Neural progenitor cell (in vitro differentiated cells): ENCODE measurements at regions not wholly inside any gene's neighbourhood (a gene's known extent, or its start where the extent isn't known, plus 50 kb on each side); places are given as distances from the start of the nearest gene placed in this dataset.

ENCODE experiments used
- DNase-seq: peaks from one replicate; pipeline ENCODE4 v3.0.0-alpha.2; 2016; ENCODE audit warnings: low spot score
- H2AFZ ChIP-seq: fragments of 200-600 bp; sonication (generic); replicated peaks from 2 replicates; pipeline ENCODE4 v1.6.1; 2016; ENCODE audit warnings: antibody characterized with exemption
- H3F3A ChIP-seq: fragments of 200-600 bp; sonication (generic); 2 replicates; pipeline ENCODE4 v1.6.1; 2016; ENCODE audit warnings: antibody characterized with exemption, low read depth
- H3K27ac ChIP-seq: fragments of 200-600 bp; sonication (generic); 2 replicates; pipeline ENCODE4 v1.5.1; 2016; ENCODE audit warnings: mild to moderate bottlenecking
- H3K27me3 ChIP-seq: fragments of 200-600 bp; sonication (generic); 2 replicates; pipeline ENCODE4 v1.6.1; 2016; ENCODE audit warnings: mild to moderate bottlenecking, moderate library complexity
- H3K36me3 ChIP-seq: fragments of 200-600 bp; sonication (generic); 2 replicates; pipeline ENCODE4 v1.5.1; 2016
- H3K4me1 ChIP-seq: fragments of 200-600 bp; sonication (generic); 2 replicates; pipeline ENCODE4 v1.6.1; 2016; ENCODE audit warnings: mixed run types
- H3K4me2 ChIP-seq: fragments of 200-600 bp; sonication (generic); 2 replicates; pipeline ENCODE4 v1.6.1; 2016
- H3K4me3 ChIP-seq: fragments of 200-600 bp; sonication (generic); 2 replicates; pipeline ENCODE4 v1.5.1; 2016
- H3K79me2 ChIP-seq: fragments of 200-600 bp; sonication (generic); 2 replicates; pipeline ENCODE4 v1.6.1; 2016; ENCODE audit warnings: low read depth
- H3K9ac ChIP-seq: fragments of 200-600 bp; sonication (generic); 2 replicates; pipeline ENCODE4 v1.6.1; 2016
- H3K9me3 ChIP-seq: fragments of 200-600 bp; sonication (generic); 2 replicates; pipeline ENCODE4 v1.5.1; 2016; ENCODE audit warnings: low read depth
- H4K20me1 ChIP-seq: fragments of 200-600 bp; sonication (generic); 2 replicates; pipeline ENCODE4 v1.6.1; 2016; ENCODE audit warnings: low read depth
- H3K27ac Mint-ChIP-seq: 3 replicates; pipeline ENCODE4 v1.8.0; 2021; ENCODE audit warnings: mixed read lengths
- H3K27me3 Mint-ChIP-seq: 2 replicates; pipeline ENCODE4 v1.8.0; 2022; ENCODE audit warnings: low read depth, mild to moderate bottlenecking, inconsistent platforms, moderate library complexity, mixed read lengths; ENCODE audit not compliant: insufficient read depth
- H3K36me3 Mint-ChIP-seq: 3 replicates; pipeline ENCODE4 v1.8.0; 2021; ENCODE audit warnings: mixed read lengths
- H3K4me1 Mint-ChIP-seq: 3 replicates; pipeline ENCODE4 v1.8.0; 2021; ENCODE audit warnings: mixed read lengths
- H3K4me3 Mint-ChIP-seq: 3 replicates; pipeline ENCODE4 v1.8.0; 2021; ENCODE audit warnings: mild to moderate bottlenecking, moderate library complexity, mixed read lengths
- H3K9me3 Mint-ChIP-seq: 3 replicates; pipeline ENCODE4 v1.8.0; 2020; ENCODE audit warnings: mixed read lengths
- CTCF ChIP-seq: fragments of 200-600 bp; sonication (generic); IDR thresholded peaks from 2 replicates; pipeline ENCODE4 v1.5.1; 2017; ENCODE audit warnings: antibody characterized with exemption, mild to moderate bottlenecking
- EZH2 ChIP-seq: fragments of 200-600 bp; sonication (generic); IDR thresholded peaks from 2 replicates; pipeline ENCODE4 v1.6.1; 2017; ENCODE audit warnings: antibody characterized with exemption, mild to moderate bottlenecking, moderate library complexity
- EZH2phosphoT487 ChIP-seq: fragments of 200-600 bp; sonication (generic); IDR thresholded peaks from 2 replicates; pipeline ENCODE4 v1.6.1; 2017; ENCODE audit warnings: antibody characterized with exemption

DNA sequence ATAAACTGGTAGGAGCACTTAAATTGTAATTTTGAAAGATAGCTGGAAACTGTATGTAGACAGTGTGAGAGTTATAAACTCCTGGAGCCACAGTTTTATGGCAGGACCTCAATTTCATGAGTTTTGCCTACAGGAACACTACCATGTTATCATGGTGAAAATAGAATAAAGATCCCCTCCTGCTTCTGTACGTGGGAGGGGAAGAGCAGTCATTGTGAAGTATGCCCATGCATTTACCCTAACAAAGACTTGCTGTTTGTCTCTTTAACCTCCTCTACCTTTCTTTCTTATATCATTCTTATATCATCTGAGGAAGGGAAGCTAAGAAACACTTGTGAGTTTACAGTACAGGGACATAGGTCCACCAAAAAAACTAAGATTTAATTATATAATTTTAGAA lies 327.0 kb downstream of the PCDH10 start:
- no peak for DNase-seq
- no peaks in the 10 kb centered on the region for H3K9me3 ChIP-seq
- H3K36me3 ChIP-seq = no peaks in the 10 kb centered on the region
- no peak overlapping the region for H3K27ac ChIP-seq
- no peaks in the 10 kb centered on the region for H3F3A ChIP-seq
- H3K4me1 Mint-ChIP-seq = peaks cover 20% of the 10 kb centered on the region
- no peaks in the 10 kb centered on the region for H3K27me3 Mint-ChIP-seq
- peak overlapping the region; percentile 75 for H2AFZ ChIP-seq
- no peak overlapping the region for H3K4me3 Mint-ChIP-seq
- H3K9me3 Mint-ChIP-seq = no peaks in the 10 kb centered on the region
- H3K4me3 ChIP-seq = no peak overlapping the region
- no peak overlapping the region for H3K4me2 ChIP-seq
- H3K27ac Mint-ChIP-seq = peak overlapping the region; percentile 62
- H3K4me1 ChIP-seq = peaks cover 22% of the 10 kb centered on the region
- H4K20me1 ChIP-seq = no peaks in the 10 kb centered on the region
- H3K27me3 ChIP-seq = no peaks in the 10 kb centered on the region
- no peaks in the 10 kb centered on the region for H3K36me3 Mint-ChIP-seq
- H3K79me2 ChIP-seq = no peaks in the 10 kb centered on the region
- H3K9ac ChIP-seq = no peak overlapping the region
- TF ChIP-seq EZH2phosphoT487 (no peak), CTCF (no peak), EZH2 (no peak)

GRCh38 chr4:133474501-133474900 lies 325.4 kb downstream of the PCDH10 start:
- Mint-ChIP-seq H3K27me3 (no peaks in the 10 kb centered on the region), H3K9me3 (no peaks in the 10 kb centered on the region), H3K4me1 (peaks cover 20% of the 10 kb centered on the region), H3K36me3 (no peaks in the 10 kb centered on the region), H3K27ac (peak overlapping the region; percentile 24), H3K4me3 (no peak overlapping the region)
- H2AFZ ChIP-seq = peak overlapping the region; percentile 47
- no peaks in the 10 kb centered on the region for H3F3A ChIP-seq
- no peak overlapping the region for H3K27ac ChIP-seq
- TF ChIP-seq EZH2phosphoT487 (no peak), CTCF (no peak), EZH2 (no peak)
- DNase-seq = no peak
- H3K27me3 ChIP-seq = no peaks in the 10 kb centered on the region
- H3K9ac ChIP-seq = no peak overlapping the region
- no peaks in the 10 kb centered on the region for H3K9me3 ChIP-seq
- H3K4me2 ChIP-seq = no peak overlapping the region
- H3K79me2 ChIP-seq = no peaks in the 10 kb centered on the region
- H4K20me1 ChIP-seq = no peaks in the 10 kb centered on the region
- H3K4me1 ChIP-seq = peaks cover 22% of the 10 kb centered on the region
- H3K4me3 ChIP-seq = no peak overlapping the region
- no peaks in the 10 kb centered on the region for H3K36me3 ChIP-seq

- H3K27ac Mint-ChIP-seq = no peak overlapping the region
- Histone ChIP-seq H3K9me3 (no peaks in the 10 kb centered on the region), H2AFZ (no peak overlapping the region), H3K4me3 (no peak overlapping the region), H3K36me3 (no peaks in the 10 kb centered on the region), H3K4me2 (no peak overlapping the region), H4K20me1 (no peaks in the 10 kb centered on the region), H3K27ac (no peak overlapping the region), H3K27me3 (no peaks in the 10 kb centered on the region), H3K4me1 (peaks cover 29% of the 10 kb centered on the region), H3F3A (no peaks in the 10 kb centered on the region), H3K9ac (no peak overlapping the region), H3K79me2 (no peaks in the 10 kb centered on the region)
- no peaks in the 10 kb centered on the region for H3K9me3 Mint-ChIP-seq
- H3K4me3 Mint-ChIP-seq = no peak overlapping the region
- H3K4me1 Mint-ChIP-seq = peaks cover 26% of the 10 kb centered on the region
- no peak for DNase-seq
- no peak for TF ChIP-seq CTCF
- TF ChIP-seq EZH2 = no peak
- no peak for TF ChIP-seq EZH2phosphoT487
- H3K27me3 Mint-ChIP-seq = no peaks in the 10 kb centered on the region
- H3K36me3 Mint-ChIP-seq = no peaks in the 10 kb centered on the region
Observed at GRCh38 chr4:133472244-133472643, 323.1 kb downstream of the PCDH10 start.
